Stomach smooth muscle (tissue), 2 donors: ENCODE measurements at regions not wholly inside any gene's neighbourhood (a gene's known extent, or its start where the extent isn't known, plus 50 kb on each side); places are given as distances from the start of the nearest gene placed in this dataset.
"Not testable (repeated sequence)": the region's sequence is repeated elsewhere in the genome, so short reads cannot be mapped to it uniquely, and the experiment has no call there.

Source experiments
- H3K27ac ChIP-seq: one replicate; pipeline ENCODE4 v1.7.0; 2013; ENCODE audit warnings: mild to moderate bottlenecking, low read length, inconsistent platforms
- H3K27me3 ChIP-seq, 2 donors: one replicate each; pipeline ENCODE4 v1.7.0; 2013; ENCODE audit warnings: low read length in 2 of 2; ENCODE audit not compliant: insufficient read depth in 2 of 2, control insufficient read depth in 1 of 2
- H3K36me3 ChIP-seq, 2 donors: one replicate each; pipeline ENCODE4 v1.7.0; 2013; ENCODE audit warnings: low read length in 2 of 2; ENCODE audit not compliant: control insufficient read depth in 2 of 2, insufficient read depth in 2 of 2
- H3K4me1 ChIP-seq: one replicate; pipeline ENCODE4 v1.7.0; 2013; ENCODE audit warnings: low read length; ENCODE audit not compliant: control insufficient read depth, insufficient read depth
- H3K4me3 ChIP-seq, 2 donors: one replicate each; pipeline ENCODE4 v1.7.0; 2013; ENCODE audit warnings: low read length in 2 of 2
- H3K9ac ChIP-seq, 2 donors: one replicate each; pipeline ENCODE4 v1.7.0; 2013; ENCODE audit warnings: low read length in 2 of 2, mild to moderate bottlenecking in 1 of 2
- H3K9me3 ChIP-seq, 2 donors: one replicate each; pipeline ENCODE4 v1.7.0; 2013; ENCODE audit warnings: low read length in 2 of 2; ENCODE audit not compliant: control insufficient read depth in 2 of 2
- donor health status: healthy.
- donor health status: Pancreatic carcinoma.

- no peaks in the 10 kb centered on the region for H3K27me3 ChIP-seq
- H3K4me3 ChIP-seq = no peak overlapping the region
- H3K27ac ChIP-seq = no peak overlapping the region
- no peaks in the 10 kb centered on the region for H3K36me3 ChIP-seq
- H3K9ac ChIP-seq = no peak overlapping the region
- H3K4me1 ChIP-seq = no peaks in the 10 kb centered on the region
- H3K9me3 ChIP-seq = no peaks in the 10 kb centered on the region
These were observed 145.2 kb downstream of the ADSS2 start for GRCh38 chr1:244306544-244306943.

DNA sequence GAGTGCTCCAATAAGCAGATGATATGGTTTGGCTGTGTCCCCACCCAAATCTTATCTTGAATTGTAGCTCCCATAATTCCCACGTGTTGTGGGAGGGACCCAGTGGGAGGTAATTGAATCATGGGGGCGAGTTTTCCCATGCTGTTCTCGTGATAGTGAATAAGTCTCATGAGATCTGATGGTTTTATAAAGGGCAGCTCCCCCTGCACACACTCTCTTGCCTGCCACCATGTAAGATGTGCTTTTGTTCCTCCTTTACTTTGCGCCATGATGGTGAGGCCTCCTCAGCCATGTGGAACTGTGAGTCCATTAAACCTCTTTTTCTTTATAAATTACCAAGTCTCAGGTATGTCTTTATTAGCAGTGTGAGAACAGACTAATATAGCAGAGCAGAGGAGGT, 142.5 kb downstream of the ADSS2 start:
- H3K9ac ChIP-seq, H3K27me3 ChIP-seq, H3K36me3 ChIP-seq, H3K4me1 ChIP-seq, H3K4me3 ChIP-seq, H3K27ac ChIP-seq, H3K9me3 ChIP-seq: not testable (repeated sequence)

DNA sequence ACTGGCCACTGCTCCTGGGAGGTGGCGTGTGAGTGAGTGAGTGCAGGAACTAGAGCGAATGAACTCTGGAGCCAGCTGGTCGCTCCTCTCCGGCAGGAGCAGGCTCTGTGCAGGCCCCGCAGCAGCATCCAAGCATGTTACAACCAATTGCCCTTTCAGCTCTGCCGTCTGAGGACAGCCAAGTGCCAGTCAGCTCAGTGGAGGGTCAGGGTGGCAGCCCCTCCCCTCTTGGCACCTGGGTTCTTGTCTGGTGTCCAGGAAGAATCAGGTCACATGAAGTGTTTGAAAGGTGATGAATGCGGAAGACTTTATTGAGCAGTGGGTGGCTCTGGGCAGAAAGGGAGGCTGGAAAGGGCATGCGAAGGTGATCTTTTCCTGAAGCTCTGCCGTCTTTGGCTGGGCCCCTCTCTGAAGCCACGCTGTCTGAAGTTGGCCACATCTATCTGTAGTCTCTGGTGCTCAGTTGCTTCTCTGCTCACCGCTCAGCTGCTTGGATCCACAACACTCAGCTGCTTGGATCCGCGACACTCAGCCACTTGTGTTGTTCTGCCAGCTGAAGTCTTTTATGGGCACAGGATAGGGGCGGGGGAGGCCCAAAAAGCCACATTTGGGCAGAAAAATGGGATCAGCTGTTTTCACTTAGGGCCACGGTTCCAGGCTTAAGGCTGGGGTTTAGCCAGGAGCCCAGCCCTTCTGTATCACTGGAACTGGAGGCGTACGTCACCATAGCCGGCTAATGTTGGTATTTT, 139.8 kb downstream of the ADSS2 start:
- H3K9me3 ChIP-seq = no peaks in the 10 kb centered on the region
- no peak overlapping the region for H3K27ac ChIP-seq
- H3K36me3 ChIP-seq = no peaks in the 10 kb centered on the region
- H3K4me1 ChIP-seq = no peaks in the 10 kb centered on the region
- H3K27me3 ChIP-seq = no peaks in the 10 kb centered on the region
- no peak overlapping the region for H3K4me3 ChIP-seq
- no peak overlapping the region for H3K9ac ChIP-seq

DNA sequence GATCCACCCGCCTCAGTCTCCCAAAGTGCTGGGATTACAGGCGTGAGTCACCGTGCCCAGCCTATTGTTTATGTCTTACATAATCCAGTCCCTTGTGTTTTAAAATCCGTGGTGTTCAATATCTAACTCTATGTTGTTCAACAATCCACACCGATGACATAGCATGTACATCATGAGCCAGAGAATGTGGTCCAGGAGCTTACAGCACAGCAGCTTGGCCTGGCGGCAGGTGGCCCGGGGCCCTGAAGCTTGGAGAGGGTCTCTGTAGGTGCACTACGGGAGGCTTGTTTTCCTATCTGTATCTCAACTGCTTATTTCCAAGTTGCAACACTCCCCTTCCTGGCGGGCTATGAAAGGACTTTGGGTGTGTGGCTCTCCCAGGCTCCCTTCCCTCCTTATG, 138.4 kb downstream of the ADSS2 start:
- H3K27ac ChIP-seq = no peak overlapping the region
- no peaks in the 10 kb centered on the region for H3K4me1 ChIP-seq
- no peak overlapping the region for H3K9ac ChIP-seq
- H3K36me3 ChIP-seq = no peaks in the 10 kb centered on the region
- H3K9me3 ChIP-seq = no peaks in the 10 kb centered on the region
- H3K27me3 ChIP-seq = no peaks in the 10 kb centered on the region
- no peak overlapping the region for H3K4me3 ChIP-seq

- Histone ChIP-seq H3K27me3 (no peaks in the 10 kb centered on the region), H3K9ac (no peak overlapping the region), H3K27ac (no peak overlapping the region), H3K36me3 (no peaks in the 10 kb centered on the region), H3K4me3 (no peak overlapping the region), H3K4me1 (no peaks in the 10 kb centered on the region), H3K9me3 (no peaks in the 10 kb centered on the region)
These were observed 136.7 kb downstream of the ADSS2 start for GRCh38 chr1:244314921-244315559.

DNA sequence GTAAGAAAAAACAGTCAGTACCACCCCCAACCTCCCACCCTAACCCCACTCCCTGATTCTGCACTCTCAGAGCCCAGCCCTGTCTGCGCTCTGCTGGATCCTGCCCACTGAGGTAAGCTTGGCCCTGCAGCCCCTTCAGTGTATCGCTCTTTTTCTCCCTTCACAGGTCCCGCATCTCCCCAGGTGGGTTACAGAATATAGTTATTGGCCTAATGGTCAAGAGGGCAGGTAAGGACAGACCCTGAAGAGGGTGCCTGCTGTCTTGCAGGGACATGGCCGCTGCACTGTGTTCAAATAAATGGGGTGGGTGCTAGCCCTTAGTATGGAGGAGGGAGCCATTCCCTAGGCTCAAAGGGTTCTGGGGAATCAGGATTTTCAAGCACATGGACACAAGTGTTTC, 135.7 kb downstream of the ADSS2 start:
- Histone ChIP-seq H3K4me1 (no peaks in the 10 kb centered on the region), H3K27ac (no peak overlapping the region), H3K36me3 (no peaks in the 10 kb centered on the region), H3K9me3 (no peaks in the 10 kb centered on the region), H3K4me3 (no peak overlapping the region), H3K9ac (no peak overlapping the region), H3K27me3 (no peaks in the 10 kb centered on the region)

GRCh38 chr1:244316407-244316806, 135.3 kb downstream of the ADSS2 start:
- no peaks in the 10 kb centered on the region for H3K27me3 ChIP-seq
- H3K27ac ChIP-seq = no peak overlapping the region
- no peak overlapping the region for H3K4me3 ChIP-seq
- no peaks in the 10 kb centered on the region for H3K36me3 ChIP-seq
- H3K9ac ChIP-seq = no peak overlapping the region
- H3K9me3 ChIP-seq = no peaks in the 10 kb centered on the region
- H3K4me1 ChIP-seq = no peaks in the 10 kb centered on the region

DNA sequence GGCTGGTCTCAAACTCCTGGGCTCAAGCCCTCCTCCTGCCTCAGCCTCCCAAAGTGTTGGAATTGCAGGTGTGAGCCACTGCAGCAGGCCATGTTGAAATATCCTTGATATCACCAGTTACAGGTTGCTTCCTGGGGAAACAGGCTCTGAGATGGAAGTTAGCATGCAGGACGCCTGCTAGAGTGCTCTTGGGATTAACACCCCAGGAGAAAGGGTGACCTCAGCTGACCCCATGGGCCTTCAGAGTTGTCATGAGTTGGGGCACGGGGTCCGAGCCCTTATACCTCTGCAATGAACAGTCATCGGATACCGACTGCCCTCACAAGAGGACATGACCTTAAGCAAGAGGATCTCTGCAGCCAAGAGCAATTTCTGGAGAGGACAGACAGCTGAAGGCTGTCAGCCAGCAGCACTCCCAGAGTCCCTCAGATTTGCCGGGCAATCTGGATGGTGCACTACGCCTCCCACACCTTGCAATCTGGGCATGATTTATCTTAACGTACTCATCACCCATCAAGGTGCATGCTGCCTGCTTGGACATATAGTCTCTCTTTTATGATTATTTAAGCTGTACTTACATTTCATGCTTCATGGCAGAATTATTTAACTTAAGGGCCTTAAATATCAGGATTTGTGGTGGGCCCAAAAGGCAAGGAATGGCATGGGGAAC, 134.6 kb downstream of the ADSS2 start:
- H3K9ac ChIP-seq = no peak overlapping the region
- H3K4me1 ChIP-seq = no peaks in the 10 kb centered on the region
- no peak overlapping the region for H3K4me3 ChIP-seq
- H3K27ac ChIP-seq = no peak overlapping the region
- no peaks in the 10 kb centered on the region for H3K9me3 ChIP-seq
- no peaks in the 10 kb centered on the region for H3K36me3 ChIP-seq
- no peaks in the 10 kb centered on the region for H3K27me3 ChIP-seq

GRCh38 chr1:244318078-244318477, 133.6 kb downstream of the ADSS2 start:
- H3K9ac ChIP-seq = no peak overlapping the region
- H3K27me3 ChIP-seq = no peaks in the 10 kb centered on the region
- no peaks in the 10 kb centered on the region for H3K4me1 ChIP-seq
- H3K4me3 ChIP-seq = no peak overlapping the region
- H3K27ac ChIP-seq = no peak overlapping the region
- no peaks in the 10 kb centered on the region for H3K9me3 ChIP-seq
- H3K36me3 ChIP-seq = no peaks in the 10 kb centered on the region

DNA sequence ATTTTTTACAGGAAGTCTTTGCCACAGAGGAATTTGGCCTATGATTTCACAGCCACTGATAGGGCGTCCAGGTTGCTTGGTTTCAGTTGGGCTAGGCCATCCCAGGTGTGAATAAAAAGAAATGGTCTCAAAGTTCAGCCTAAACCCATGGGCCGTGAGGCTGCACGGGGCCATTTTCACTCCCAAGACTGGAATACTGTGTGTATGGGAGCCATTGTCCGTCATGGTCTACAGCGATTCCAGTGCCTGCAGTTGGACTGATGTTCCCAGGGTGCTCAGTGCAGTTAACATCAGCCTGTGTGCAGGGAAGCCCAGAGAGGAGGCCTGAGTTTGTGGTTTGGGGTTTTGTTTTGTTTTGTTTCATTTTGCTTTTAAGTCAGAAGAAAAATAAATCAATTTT, 133.2 kb downstream of the ADSS2 start:
- H3K9ac ChIP-seq = no peak overlapping the region
- H3K4me1 ChIP-seq = no peaks in the 10 kb centered on the region
- H3K27ac ChIP-seq = no peak overlapping the region
- no peaks in the 10 kb centered on the region for H3K9me3 ChIP-seq
- no peaks in the 10 kb centered on the region for H3K36me3 ChIP-seq
- H3K27me3 ChIP-seq = no peaks in the 10 kb centered on the region
- H3K4me3 ChIP-seq = no peak overlapping the region
